ENCODE measurements at regions not wholly inside any gene's neighbourhood (a gene's known extent, or its start where the extent isn't known, plus 50 kb on each side); places are given as distances from the start of the nearest gene placed in this dataset.

GRCh38 chr2:47696478-47696831 is 86.5 kb upstream of the MSH6 start:
- TF ChIP-seq CTCF (conservative IDR thresholded peaks at IDR 0.05 in 1 of 2, IDR thresholded peaks at IDR 0.05 in 1 of 2; ENCODE audit: low read depth in 1 of 2, low read length in 2 of 2) = no peak
- TF ChIP-seq EZH2 (IDR thresholded peaks at IDR 0.05; ENCODE audit: low read length, missing control alignments) = no peak

Data from fibroblast of lung (primary cell).